Activated CD8-positive, alpha-beta memory T cell treated with anti-CD3 and anti-CD28 coated beads, Interleukin-2, amount 50 U/mL, for 48 hours (primary cell): ENCODE measurements at regions not wholly inside any gene's neighbourhood (a gene's known extent, or its start where the extent isn't known, plus 50 kb on each side); places are given as distances from the start of the nearest gene placed in this dataset.
"Not testable (repeated sequence)": the region's sequence is repeated elsewhere in the genome, so short reads cannot be mapped to it uniquely, and the experiment has no call there.

Source experiments
- DNase-seq: peaks from one replicate; pipeline ENCODE4 v3.0.0-alpha.2; 2020

DNA sequence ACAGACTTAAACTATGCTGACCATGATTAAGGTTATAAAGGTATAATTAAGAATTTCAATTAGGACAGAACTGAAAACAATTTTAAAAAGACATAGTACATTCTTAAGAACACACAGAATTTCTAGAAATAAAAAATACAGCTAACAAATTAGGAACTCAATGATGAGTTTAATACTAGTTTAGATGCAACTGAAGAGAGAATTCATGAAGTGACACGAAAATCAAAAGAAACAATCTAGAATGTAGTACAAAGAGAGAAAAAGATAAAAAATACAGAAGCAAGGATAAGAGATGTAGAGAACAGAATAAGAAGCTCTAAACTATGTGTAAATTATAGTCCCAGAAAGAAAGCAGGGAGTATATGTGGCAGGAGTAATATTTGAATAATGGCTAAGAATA, 187.8 kb upstream of the KRR1 start:
- no peak for DNase-seq

GRCh38 chr12:75698052-75698451, 186.6 kb upstream of the KRR1 start:
- no peak for DNase-seq

GRCh38 chr12:75695926-75696325, 184.5 kb upstream of the KRR1 start:
- DNase-seq = no peak

DNA sequence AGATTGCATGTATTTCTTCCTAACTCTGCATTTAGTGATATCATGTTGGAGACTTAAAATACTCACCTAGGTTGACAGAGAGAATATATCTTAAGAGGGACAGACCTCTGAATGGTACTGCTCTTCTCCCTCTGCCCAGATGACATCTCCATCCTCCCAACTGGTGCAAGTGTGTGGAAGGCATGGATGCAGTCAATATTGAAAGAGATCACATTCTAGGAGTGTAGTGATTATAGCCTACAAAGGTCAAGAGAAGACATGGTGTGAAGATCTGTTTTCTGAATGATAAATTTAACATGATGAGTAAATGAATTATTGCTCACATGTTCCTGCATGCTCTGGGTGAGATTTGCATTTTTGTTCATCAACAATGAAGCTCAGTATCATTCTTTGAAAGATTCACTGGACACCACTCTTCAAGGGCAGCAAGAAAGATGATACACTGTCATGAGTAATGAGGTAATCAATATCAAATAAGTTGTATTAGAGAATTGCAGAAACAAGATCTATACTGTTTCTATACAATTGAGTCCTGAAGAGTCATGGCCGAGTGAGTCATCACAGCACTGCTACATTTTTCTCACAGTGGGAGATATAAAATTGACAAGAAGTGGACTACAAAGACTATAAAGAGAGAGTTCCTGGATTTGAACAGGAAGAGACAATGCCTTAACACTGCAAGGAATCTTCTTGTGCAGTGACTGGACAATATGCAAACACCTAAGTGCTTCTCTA, 183.3 kb upstream of the KRR1 start:
- no peak for DNase-seq

DNA sequence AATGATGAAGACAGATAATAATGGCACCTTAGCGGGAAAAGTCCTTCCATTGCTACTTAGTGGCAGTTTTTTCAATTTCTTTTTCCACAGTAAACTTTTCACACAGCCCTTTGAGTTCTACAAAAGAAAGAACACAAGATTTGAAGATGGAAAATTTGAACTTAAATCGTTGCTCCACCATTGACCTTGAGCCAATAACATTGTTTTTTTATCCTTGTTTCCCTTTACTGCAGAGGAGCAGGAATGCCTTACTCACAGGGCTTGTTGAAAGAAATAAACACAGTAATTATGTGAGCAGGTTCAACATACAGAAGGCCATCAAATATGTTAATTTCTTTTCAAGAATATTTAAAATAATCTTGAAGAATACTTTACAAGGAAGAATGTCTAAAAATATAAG, 181.5 kb upstream of the KRR1 start:
- no peak for DNase-seq

DNA sequence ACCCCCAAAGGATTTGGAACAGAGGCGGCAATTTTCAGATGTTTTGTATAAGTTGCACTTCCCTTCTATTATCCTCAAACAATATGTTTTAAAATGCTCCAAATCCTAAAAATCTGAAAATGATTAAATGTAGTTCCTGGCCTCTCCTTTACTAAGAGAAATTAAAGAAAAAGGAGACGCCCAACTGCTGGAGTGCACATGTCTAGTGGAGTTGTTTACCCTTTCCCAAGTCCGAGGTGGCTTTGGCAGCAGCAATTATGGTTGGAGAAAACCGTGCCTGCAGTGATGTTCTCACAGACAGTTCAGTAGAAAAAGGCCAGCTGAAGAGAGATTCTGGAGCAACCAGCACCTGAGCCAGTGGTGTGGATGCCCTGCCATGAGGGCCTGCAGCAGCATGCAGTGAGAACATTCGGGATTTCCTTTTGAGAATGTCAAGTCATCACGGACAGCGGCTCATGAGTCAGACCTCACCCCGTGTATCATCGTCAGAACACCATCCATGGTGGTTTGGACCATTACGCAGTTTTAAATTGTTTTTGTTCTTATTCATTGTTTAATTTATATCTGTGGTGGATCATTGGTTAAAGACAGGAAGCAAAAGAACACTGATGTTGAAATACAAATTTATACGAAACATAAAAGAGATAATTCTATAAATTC, 179.0 kb upstream of the KRR1 start:
- no peak for DNase-seq

- not testable (repeated sequence) for DNase-seq
Observed at GRCh38 chr12:75686233-75686632, 174.8 kb upstream of the KRR1 start.

- DNase-seq = no peak
Observed at GRCh38 chr12:75685617-75686225, 174.3 kb upstream of the KRR1 start.

DNA sequence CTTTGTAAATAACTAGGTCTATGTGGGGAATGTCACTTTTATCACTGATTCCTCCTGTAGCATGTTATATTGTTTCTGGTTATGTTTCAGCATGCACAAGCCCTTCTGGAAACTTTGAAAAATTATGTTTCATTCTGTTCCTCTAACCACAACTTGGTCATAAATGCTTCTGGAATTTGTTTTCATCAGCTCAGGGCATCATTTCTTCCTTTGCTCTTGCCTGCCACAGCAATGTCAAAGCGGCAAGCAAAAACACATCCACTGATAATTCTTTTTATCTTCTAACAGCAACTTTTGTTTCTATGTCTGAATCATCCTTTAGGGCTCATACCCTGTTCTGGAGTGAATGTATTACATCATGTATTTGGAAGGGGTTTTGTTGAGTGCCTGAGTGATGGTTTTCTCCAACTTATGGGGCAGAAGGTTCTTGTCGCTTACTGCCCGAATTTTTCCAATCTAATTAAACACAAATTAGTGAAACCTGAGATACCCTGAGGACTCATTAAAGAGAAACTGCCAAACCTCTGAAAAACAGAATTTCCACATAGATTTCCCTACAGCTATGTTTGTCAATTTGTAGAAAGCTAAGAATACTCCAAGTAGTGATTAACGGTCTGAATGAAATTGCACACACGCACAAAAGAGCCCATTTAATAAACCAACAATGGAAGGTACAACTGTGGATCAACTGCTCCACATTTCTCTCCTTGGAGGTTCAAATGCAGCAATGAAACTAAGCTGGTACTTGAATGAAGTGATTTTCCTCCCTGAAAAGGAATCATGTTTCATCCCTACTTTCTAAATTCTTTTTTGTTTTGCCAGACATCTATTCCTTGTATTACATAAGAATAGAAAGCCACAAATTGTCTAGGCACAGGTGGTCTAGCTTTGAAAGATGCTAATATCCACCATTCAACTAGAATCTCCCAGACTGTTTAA, 173.5 kb upstream of the KRR1 start:
- no peak for DNase-seq

DNA sequence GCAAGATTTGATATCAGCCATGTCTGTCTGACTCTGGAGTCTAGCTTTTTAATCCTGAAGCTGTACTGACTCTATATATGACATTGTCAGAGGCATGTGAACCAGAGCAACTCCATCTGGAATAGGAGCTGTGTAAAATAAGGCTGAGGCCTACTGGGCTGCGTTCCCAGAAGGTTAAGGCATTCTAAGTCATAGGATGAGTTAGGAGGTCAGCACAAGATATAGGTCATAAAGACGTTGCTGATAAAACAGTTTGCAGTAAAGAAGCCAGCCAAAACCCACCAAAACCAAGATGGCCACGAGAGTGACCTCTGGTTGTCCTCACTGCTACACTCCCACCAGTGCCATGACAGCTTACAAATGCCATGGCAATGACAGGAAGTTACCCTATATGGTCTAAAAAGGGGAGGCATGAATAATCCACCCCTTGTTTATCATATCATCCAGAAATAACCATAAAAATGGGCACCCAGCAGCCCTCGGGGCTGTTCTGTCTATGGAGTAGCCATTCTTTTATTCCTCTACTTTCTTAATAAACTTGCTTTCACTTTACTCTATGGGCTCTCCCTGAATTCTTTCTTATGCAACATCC, 172.7 kb upstream of the KRR1 start:
- DNase-seq = not testable (repeated sequence)

DNA sequence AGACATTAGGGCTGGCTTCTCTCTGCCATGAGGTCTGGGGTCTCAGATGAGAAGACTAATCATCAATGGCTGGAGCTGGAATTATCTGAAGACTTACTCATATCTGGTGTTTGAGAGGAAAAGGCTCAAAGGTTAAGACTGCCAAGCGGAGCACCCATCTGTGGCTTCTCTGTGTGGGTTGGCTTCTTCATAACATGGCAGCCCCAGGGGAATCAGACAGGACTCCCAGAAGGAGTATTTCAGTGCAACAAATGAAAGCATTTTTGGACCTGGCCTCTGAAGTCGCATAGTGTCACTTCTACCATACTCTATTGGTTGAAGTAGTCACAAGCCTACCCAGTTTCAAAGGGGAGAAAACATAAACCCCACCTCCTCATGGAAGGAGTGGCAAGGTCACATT, 171.8 kb upstream of the KRR1 start:
- no peak for DNase-seq

DNA sequence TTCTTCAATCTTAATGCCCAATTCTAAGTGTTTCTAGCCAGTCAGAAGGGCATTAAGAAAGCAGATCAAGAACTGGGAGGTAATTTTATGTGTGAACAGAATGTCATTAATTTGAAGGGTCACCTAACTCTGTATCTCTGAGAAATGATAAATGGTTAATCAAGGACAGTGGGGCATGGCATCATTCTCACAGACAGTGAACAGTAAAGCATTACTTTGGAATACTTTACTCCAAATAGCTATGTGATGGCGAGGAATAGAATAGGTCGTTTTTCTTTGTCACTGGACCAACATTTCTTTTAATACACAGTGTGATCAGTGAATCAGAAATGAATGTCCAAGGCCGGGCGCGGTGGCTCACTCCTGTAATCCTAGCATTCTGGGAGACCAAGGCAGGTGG, 166.1 kb upstream of the KRR1 start:
- DNase-seq = no peak

- DNase-seq = no peak
Observed at GRCh38 chr12:75674393-75674792, 163.0 kb upstream of the KRR1 start.

DNA sequence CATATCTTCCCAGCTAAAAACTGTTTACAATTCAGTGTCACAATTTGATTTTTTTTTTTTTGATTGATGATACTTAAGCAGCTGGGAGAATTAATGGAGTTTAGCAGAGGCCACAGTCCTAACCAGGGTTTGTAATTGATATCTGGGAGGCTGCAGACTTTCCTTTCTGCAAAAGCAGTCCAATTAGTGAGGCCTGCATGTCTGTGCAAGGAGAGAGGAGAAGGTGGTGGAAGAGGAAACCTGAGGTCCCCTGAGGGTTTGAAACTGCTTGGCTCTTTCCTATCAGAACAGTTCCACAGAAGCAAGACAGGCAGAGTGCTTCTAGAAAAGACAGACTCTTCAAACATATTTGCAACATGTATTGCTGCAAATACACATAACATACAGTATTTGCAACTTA, 160.8 kb upstream of the KRR1 start:
- no peak for DNase-seq

DNA sequence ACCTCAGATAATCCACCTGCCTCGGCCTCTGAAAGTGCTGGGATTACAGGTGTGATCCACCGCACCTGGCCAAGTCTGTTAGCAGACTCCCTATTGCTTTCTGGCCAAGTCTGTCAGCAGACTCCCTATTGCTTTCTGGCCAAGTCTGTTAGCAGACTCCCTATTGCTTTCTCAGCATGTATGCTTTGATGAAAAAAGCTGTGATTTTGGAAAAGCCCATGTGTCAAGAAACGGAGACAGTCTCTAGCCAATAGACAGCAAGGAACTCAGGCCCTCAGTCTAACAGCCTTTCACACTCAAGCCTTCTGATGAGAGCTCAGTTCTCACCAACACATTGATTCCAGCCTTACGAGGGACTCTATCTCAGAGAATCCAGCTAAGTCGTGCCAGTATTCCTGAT, 158.8 kb upstream of the KRR1 start:
- DNase-seq = no peak

GRCh38 chr12:75666939-75667334, 155.5 kb upstream of the KRR1 start:
- DNase-seq = no peak

DNA sequence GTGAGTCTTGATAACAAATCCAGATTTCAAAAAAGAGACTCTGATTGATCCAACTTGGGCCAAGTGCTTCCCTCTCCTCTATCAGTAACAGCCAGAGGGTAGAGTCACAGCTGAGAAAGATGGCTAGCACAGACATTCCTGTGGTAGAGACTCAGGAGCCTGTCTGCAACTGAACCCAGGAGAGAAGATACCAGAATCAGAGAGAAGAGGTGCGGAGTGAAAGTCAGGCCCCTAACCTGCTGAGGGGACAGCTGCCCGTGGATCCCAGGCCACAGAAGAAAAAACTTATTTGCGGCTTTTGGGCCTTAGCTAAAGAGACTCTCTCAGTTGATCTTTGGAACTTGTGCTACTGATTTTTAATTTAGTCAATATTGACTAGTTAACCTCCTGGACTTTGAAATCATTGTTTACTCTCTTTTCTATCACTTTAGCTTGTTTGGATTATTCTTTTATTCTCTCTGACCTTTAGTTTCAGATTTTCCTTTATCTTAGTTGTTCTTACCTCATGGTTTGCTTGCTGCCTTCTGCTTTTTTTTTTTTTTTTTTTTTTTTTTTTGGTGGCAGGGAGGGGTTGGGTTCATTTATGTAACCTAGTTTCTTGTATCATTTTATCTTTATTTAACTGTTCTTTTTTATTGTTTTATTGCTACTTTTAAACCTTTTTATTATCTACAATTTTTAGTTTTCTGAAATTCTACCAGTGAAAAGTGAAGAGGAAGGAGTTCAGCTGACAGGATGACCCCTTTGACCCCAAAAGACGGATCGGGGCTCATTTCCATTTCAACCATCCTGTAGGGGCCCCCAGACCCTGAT, 154.9 kb upstream of the KRR1 start:
- DNase-seq = no peak

- DNase-seq = no peak
Observed at GRCh38 chr12:75665216-75665615, 153.8 kb upstream of the KRR1 start.

- no peak for DNase-seq
Observed at GRCh38 chr12:75662511-75663159, 151.2 kb upstream of the KRR1 start.

DNA sequence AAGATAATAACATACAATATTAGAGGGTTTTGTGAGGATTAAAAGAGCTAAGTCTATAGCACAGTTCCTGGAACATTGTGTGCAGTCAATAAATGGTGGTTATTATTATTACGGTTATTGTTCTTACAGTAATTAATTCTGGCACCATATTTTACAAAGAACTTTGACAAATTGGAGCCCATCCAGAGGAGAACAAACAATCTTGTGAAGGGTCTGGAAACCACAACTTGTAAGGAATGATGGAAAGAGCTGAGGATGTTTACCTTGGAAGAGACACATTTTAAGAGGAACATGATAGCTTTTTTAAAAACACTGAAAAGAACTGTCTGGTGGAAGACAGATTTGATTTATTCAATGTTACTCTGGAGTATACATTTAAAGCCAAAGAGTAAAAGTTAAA, 150.5 kb upstream of the KRR1 start:
- DNase-seq = no peak

DNA sequence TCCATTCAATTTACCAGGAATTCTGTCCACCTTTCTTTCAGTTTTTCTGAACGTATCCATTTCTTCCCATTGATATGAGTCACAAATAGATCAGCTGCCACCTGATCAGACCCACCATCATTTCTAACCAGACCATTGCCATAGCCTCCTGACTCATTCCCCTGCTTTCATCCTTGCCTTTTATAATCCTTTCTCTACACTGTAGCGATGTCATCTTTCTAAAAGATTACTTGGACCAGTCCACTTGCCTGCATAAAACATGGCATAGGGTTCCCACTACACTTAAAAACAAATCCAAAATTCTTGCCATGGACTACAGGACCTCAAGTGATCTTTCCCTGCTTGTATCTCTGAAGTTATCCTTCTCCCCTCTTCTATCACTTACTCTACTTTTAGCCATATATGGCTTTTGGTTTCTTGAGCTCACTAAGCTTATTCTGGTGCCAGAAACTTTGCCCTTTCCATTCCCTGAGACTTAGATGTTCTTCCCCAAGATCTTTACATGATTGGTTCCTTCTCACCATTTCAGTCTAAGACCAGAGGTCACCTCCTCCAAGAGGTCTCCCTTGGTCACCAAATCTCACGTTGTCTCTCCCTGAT, 149.5 kb upstream of the KRR1 start:
- DNase-seq = no peak
